ENCODE measurements at regions not wholly inside any gene's neighbourhood (a gene's known extent, or its start where the extent isn't known, plus 50 kb on each side); places are given as distances from the start of the nearest gene placed in this dataset.

- no peak for TF ChIP-seq CTCF (IDR thresholded peaks at IDR 0.05)
- TF ChIP-seq EP300 (IDR thresholded peaks at IDR 0.05; ENCODE audit: low read depth): no peak
These were observed 124.5 kb downstream of the C5orf15 start for GRCh38 chr5:133843911-133844310.
